KMS-11 (cell line): ENCODE measurements at regions not wholly inside any gene's neighbourhood (a gene's known extent, or its start where the extent isn't known, plus 50 kb on each side); places are given as distances from the start of the nearest gene placed in this dataset.

ENCODE experiments used
- H2AFZ ChIP-seq: fragments of 200-600 bp; sonication (generic); 2 replicates; pipeline ENCODE4 v1.6.1; 2016; ENCODE audit warnings: antibody characterized with exemption, mixed run types, low read depth
- H3K27ac ChIP-seq: fragments of 200-600 bp; sonication (generic); 2 replicates; pipeline ENCODE4 v1.6.1; 2016; ENCODE audit warnings: mild to moderate bottlenecking, mixed run types
- H3K27me3 ChIP-seq: fragments of 200-600 bp; sonication (generic); 2 replicates; pipeline ENCODE4 v1.6.1; 2017; ENCODE audit warnings: mild to moderate bottlenecking, low read depth, mixed run types, moderate library complexity; ENCODE audit not compliant: insufficient read depth
- H3K36me3 ChIP-seq: fragments of 200-600 bp; sonication (generic); 2 replicates; pipeline ENCODE4 v1.6.1; 2017; ENCODE audit warnings: mild to moderate bottlenecking, mixed run types; ENCODE audit not compliant: insufficient read depth
- H3K4me1 ChIP-seq: fragments of 200-600 bp; sonication (generic); 2 replicates; pipeline ENCODE4 v1.6.1; 2016; ENCODE audit warnings: mild to moderate bottlenecking, low read depth, mixed run types; ENCODE audit not compliant: poor library complexity, severe bottlenecking
- H3K4me2 ChIP-seq: fragments of 200-600 bp; sonication (generic); 2 replicates; pipeline ENCODE4 v1.7.0; 2016; ENCODE audit warnings: mild to moderate bottlenecking, mixed run types
- H3K4me3 ChIP-seq: fragments of 200-600 bp; sonication (generic); IDR thresholded peaks from 2 replicates; pipeline ENCODE4 v1.6.1; 2017; ENCODE audit warnings: low read depth, low read length, mixed read lengths; ENCODE audit not compliant: insufficient read depth
- H3K79me2 ChIP-seq: fragments of 200-600 bp; sonication (generic); 2 replicates; pipeline ENCODE4 v1.6.1; 2016; ENCODE audit warnings: low read depth, mixed run types; ENCODE audit not compliant: insufficient read depth
- H3K9ac ChIP-seq: fragments of 200-600 bp; sonication (generic); 2 replicates; pipeline ENCODE4 v1.6.1; 2016; ENCODE audit warnings: mild to moderate bottlenecking, mixed run types
- H4K20me1 ChIP-seq: fragments of 200-600 bp; sonication (generic); 2 replicates; pipeline ENCODE4 v1.6.1; 2016; ENCODE audit warnings: mild to moderate bottlenecking, mixed run types; ENCODE audit not compliant: insufficient read depth
- CTCF ChIP-seq: fragments of 200-600 bp; sonication (generic); conservative IDR thresholded peaks from 2 replicates; pipeline ENCODE4 v1.6.1; 2017; ENCODE audit warnings: low read depth, mild to moderate bottlenecking, antibody characterized with exemption, low read length, moderate library complexity, mixed read lengths

GRCh38 chr2:6665093-6666045 lies 200.3 kb downstream of the CMPK2 start:
- TF ChIP-seq CTCF = no peak
- H3K36me3 ChIP-seq = no peaks in the 10 kb centered on the region
- H2AFZ ChIP-seq = no peak overlapping the region
- H3K79me2 ChIP-seq = no peaks in the 10 kb centered on the region
- H3K4me1 ChIP-seq = no peaks in the 10 kb centered on the region
- H3K9ac ChIP-seq = no peak overlapping the region
- no peaks in the 10 kb centered on the region for H3K27me3 ChIP-seq
- no peaks in the 10 kb centered on the region for H4K20me1 ChIP-seq
- H3K4me3 ChIP-seq = no peak overlapping the region
- no peak overlapping the region for H3K4me2 ChIP-seq
- no peak overlapping the region for H3K27ac ChIP-seq

GRCh38 chr2:6667326-6667725 lies 198.4 kb downstream of the CMPK2 start:
- Histone ChIP-seq H3K4me1 (no peaks in the 10 kb centered on the region), H2AFZ (no peak overlapping the region), H4K20me1 (no peaks in the 10 kb centered on the region), H3K36me3 (no peaks in the 10 kb centered on the region), H3K79me2 (no peaks in the 10 kb centered on the region), H3K4me3 (no peak overlapping the region), H3K27me3 (no peaks in the 10 kb centered on the region), H3K4me2 (no peak overlapping the region), H3K9ac (no peak overlapping the region), H3K27ac (no peak overlapping the region)
- no peak for TF ChIP-seq CTCF

- H3K4me3 ChIP-seq = no peak overlapping the region
- no peak overlapping the region for H3K27ac ChIP-seq
- H3K79me2 ChIP-seq = no peaks in the 10 kb centered on the region
- no peak overlapping the region for H3K4me2 ChIP-seq
- TF ChIP-seq CTCF = no peak
- H3K9ac ChIP-seq = no peak overlapping the region
- H4K20me1 ChIP-seq = no peaks in the 10 kb centered on the region
- no peaks in the 10 kb centered on the region for H3K36me3 ChIP-seq
- no peaks in the 10 kb centered on the region for H3K27me3 ChIP-seq
- H2AFZ ChIP-seq = no peak overlapping the region
- H3K4me1 ChIP-seq = no peaks in the 10 kb centered on the region
Measured at GRCh38 chr2:6671913-6672312, 193.8 kb downstream of the CMPK2 start.

- H3K79me2 ChIP-seq = no peaks in the 10 kb centered on the region
- H2AFZ ChIP-seq = no peak overlapping the region
- no peak for TF ChIP-seq CTCF
- H3K4me1 ChIP-seq = no peaks in the 10 kb centered on the region
- no peaks in the 10 kb centered on the region for H4K20me1 ChIP-seq
- no peaks in the 10 kb centered on the region for H3K27me3 ChIP-seq
- no peak overlapping the region for H3K27ac ChIP-seq
- no peak overlapping the region for H3K4me3 ChIP-seq
- H3K36me3 ChIP-seq = no peaks in the 10 kb centered on the region
- no peak overlapping the region for H3K4me2 ChIP-seq
- no peak overlapping the region for H3K9ac ChIP-seq
Measured at GRCh38 chr2:6674381-6674780, 191.3 kb downstream of the CMPK2 start.
